ENCODE measurements at regions not wholly inside any gene's neighbourhood (a gene's known extent, or its start where the extent isn't known, plus 50 kb on each side); places are given as distances from the start of the nearest gene placed in this dataset.
A peak's percentile ranks its signal among the peaks of the same experiment; 100 is the strongest.

DNA sequence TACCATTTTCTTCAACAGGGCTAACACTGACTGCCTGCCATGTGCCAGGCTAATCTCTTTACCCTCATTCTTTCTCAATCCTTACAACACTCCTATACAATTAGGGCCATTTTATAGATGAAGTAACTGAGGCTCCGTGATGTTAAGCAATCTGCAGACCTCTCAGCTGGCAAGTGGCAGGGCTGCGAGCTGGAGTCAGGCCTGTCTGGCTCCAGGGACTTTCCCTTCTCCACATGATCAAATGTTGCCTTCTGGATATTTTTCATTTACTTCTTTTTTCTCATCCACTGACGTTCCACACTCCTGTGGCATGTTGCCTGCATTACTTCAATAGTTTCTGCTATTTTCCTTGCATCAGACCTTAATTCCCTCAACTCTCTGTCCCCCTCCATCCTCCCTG lies 55.2 kb upstream of the TAGAP start:
- Histone ChIP-seq H3K4me3 (no peak overlapping the region), H4K20me1 (ENCODE audit: low read depth) (no peaks in the 10 kb centered on the region), H3K9me3 (ENCODE audit: low read depth) (no peaks in the 10 kb centered on the region), H3K4me1 (no peaks in the 10 kb centered on the region), H3K4me2 (no peak overlapping the region), H3K9ac (no peak overlapping the region), H3K27me3 (no peaks in the 10 kb centered on the region), H3F3A (ENCODE audit: low read depth) (no peaks in the 10 kb centered on the region), H3K36me3 (no peaks in the 10 kb centered on the region), H3K79me2 (ENCODE audit: low read depth) (no peaks in the 10 kb centered on the region), H2AFZ (replicated peaks) (no peak overlapping the region), H3K27ac (no peak overlapping the region)
- H3K4me1 Mint-ChIP-seq = peaks cover 33% of the 10 kb centered on the region
- TF ChIP-seq CTCF (IDR thresholded peaks at IDR 0.05) = no peak
- no peak for TF ChIP-seq EZH2 (IDR thresholded peaks at IDR 0.05)
- TF ChIP-seq EZH2phosphoT487 (IDR thresholded peaks at IDR 0.05) = no peak
- no peaks in the 10 kb centered on the region for H3K36me3 Mint-ChIP-seq
- no peaks in the 10 kb centered on the region for H3K9me3 Mint-ChIP-seq
- no peak overlapping the region for H3K4me3 Mint-ChIP-seq
- H3K27ac Mint-ChIP-seq = peak overlapping the region; percentile 36
- DNase-seq (ENCODE audit: low spot score) = no peak
- peaks cover 8% of the 10 kb centered on the region for H3K27me3 Mint-ChIP-seq (ENCODE audit: insufficient read depth, low read depth)

DNA sequence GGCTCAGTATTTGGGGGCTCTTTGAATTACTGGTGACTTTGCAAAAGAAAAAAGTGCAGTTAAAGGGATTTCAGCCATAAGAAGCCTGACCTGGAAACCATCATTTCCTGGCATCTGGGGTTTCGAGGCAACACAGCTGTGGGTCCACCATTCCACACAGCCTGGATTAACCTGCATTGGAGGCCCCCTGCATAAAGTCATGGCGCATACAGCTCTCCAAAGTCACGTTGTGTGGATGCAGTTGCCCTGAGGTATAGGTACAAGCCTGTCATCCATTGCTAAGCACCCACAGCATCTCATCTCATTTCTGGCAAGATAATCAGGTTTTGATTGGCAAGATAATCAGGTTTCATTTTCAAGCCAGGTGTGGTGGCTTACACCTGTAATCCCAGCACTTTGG lies 54.5 kb upstream of the TAGAP start:
- no peak overlapping the region for H3K27ac Mint-ChIP-seq
- TF ChIP-seq EZH2phosphoT487 (IDR thresholded peaks at IDR 0.05) = no peak
- TF ChIP-seq CTCF (IDR thresholded peaks at IDR 0.05) = no peak
- TF ChIP-seq EZH2 (IDR thresholded peaks at IDR 0.05) = no peak
- no peak overlapping the region for H3K4me3 ChIP-seq
- no peak overlapping the region for H3K9ac ChIP-seq
- no peak overlapping the region for H3K4me3 Mint-ChIP-seq
- H2AFZ ChIP-seq (replicated peaks) = no peak overlapping the region
- H3K27ac ChIP-seq = no peak overlapping the region
- H3K36me3 ChIP-seq = no peaks in the 10 kb centered on the region
- DNase-seq (ENCODE audit: low spot score) = no peak
- no peaks in the 10 kb centered on the region for H3F3A ChIP-seq (ENCODE audit: low read depth)
- no peaks in the 10 kb centered on the region for H3K4me1 ChIP-seq
- no peaks in the 10 kb centered on the region for H4K20me1 ChIP-seq (ENCODE audit: low read depth)
- H3K36me3 Mint-ChIP-seq = no peaks in the 10 kb centered on the region
- no peaks in the 10 kb centered on the region for H3K9me3 Mint-ChIP-seq
- no peaks in the 10 kb centered on the region for H3K79me2 ChIP-seq (ENCODE audit: low read depth)
- peaks cover 35% of the 10 kb centered on the region for H3K4me1 Mint-ChIP-seq
- no peaks in the 10 kb centered on the region for H3K27me3 ChIP-seq
- H3K27me3 Mint-ChIP-seq (ENCODE audit: insufficient read depth, low read depth) = peaks cover 6% of the 10 kb centered on the region
- no peak overlapping the region for H3K4me2 ChIP-seq
- H3K9me3 ChIP-seq (ENCODE audit: low read depth) = no peaks in the 10 kb centered on the region

GRCh38 chr6:159098636-159099106 lies 53.9 kb upstream of the TAGAP start:
- H2AFZ ChIP-seq (replicated peaks) = no peak overlapping the region
- no peak for TF ChIP-seq CTCF (IDR thresholded peaks at IDR 0.05)
- TF ChIP-seq EZH2 (IDR thresholded peaks at IDR 0.05) = no peak
- no peak for TF ChIP-seq EZH2phosphoT487 (IDR thresholded peaks at IDR 0.05)
- H3K27ac ChIP-seq = no peak overlapping the region
- H3K4me1 ChIP-seq = no peaks in the 10 kb centered on the region
- Mint-ChIP-seq H3K36me3 (no peaks in the 10 kb centered on the region), H3K27ac (no peak overlapping the region), H3K9me3 (no peaks in the 10 kb centered on the region), H3K4me3 (no peak overlapping the region), H3K4me1 (peaks cover 32% of the 10 kb centered on the region), H3K27me3 (ENCODE audit: insufficient read depth, low read depth) (peaks cover 6% of the 10 kb centered on the region)
- no peak overlapping the region for H3K4me2 ChIP-seq
- DNase-seq (ENCODE audit: low spot score) = no peak
- no peaks in the 10 kb centered on the region for H3K27me3 ChIP-seq
- H3K9ac ChIP-seq = no peak overlapping the region
- no peaks in the 10 kb centered on the region for H3F3A ChIP-seq (ENCODE audit: low read depth)
- no peaks in the 10 kb centered on the region for H3K36me3 ChIP-seq
- H3K79me2 ChIP-seq (ENCODE audit: low read depth) = no peaks in the 10 kb centered on the region
- H3K4me3 ChIP-seq = no peak overlapping the region
- no peaks in the 10 kb centered on the region for H4K20me1 ChIP-seq (ENCODE audit: low read depth)
- H3K9me3 ChIP-seq (ENCODE audit: low read depth) = no peaks in the 10 kb centered on the region
